Vagina (tissue), 2 donors: ENCODE measurements at regions not wholly inside any gene's neighbourhood (a gene's known extent, or its start where the extent isn't known, plus 50 kb on each side); places are given as distances from the start of the nearest gene placed in this dataset.
"Not testable (repeated sequence)": the region's sequence is repeated elsewhere in the genome, so short reads cannot be mapped to it uniquely, and the experiment has no call there.

Experiments
- DNase-seq, 2 donors: peaks; one replicate each; pipeline ENCODE4 v3.0.0-alpha.2; 2017; ENCODE audit errors: extremely low spot score in 2 of 2
- H3K27ac ChIP-seq: fragments of 200-600 bp; sonication (generic); one replicate; pipeline ENCODE4 v1.5.1; 2019
- H3K27me3 ChIP-seq: fragments of 200-600 bp; sonication (generic); one replicate; pipeline ENCODE4 v1.5.1; 2019
- H3K36me3 ChIP-seq, 2 donors: fragments of 200-600 bp; sonication (generic); one replicate each; pipeline ENCODE4 v1.5.1; 2017 to 2019
- H3K4me1 ChIP-seq: fragments of 200-600 bp; sonication (generic); one replicate; pipeline ENCODE4 v1.5.1; 2019
- H3K4me3 ChIP-seq, 2 donors: fragments of 200-600 bp; sonication (generic); 1 replicate in 1 of 2; 2 replicates in 1 of 2; pipeline ENCODE4 v1.5.1; 2016 to 2019
- H3K9me3 ChIP-seq: fragments of 200-600 bp; sonication (generic); one replicate; pipeline ENCODE4 v1.5.1; 2019
- CTCF ChIP-seq, 3 experiments: fragments of 450-650 bp in 2 of 3; fragments of 200-600 bp in 1 of 3; sonication (generic) in 1 of 3; IDR thresholded peaks; one replicate each; pipeline ENCODE4 v1.5.1; 2017 to 2019; ENCODE audit warnings: antibody characterized with exemption in 3 of 3, mild to moderate bottlenecking in 2 of 3, moderate library complexity in 2 of 3
- POLR2A ChIP-seq, 2 donors: fragments of 450-650 bp; IDR thresholded peaks; one replicate each; pipeline ENCODE4 v1.6.1; 2017; ENCODE audit warnings: antibody characterized with exemption in 2 of 2, mild to moderate bottlenecking in 2 of 2, moderate library complexity in 2 of 2
- POLR2AphosphoS5 ChIP-seq, 2 donors: sonication (generic); formaldehyde crosslinking; IDR thresholded peaks; one replicate each; pipeline ENCODE4 v1.9.0; 2017; ENCODE audit warnings: antibody characterized with exemption in 2 of 2, mild to moderate bottlenecking in 2 of 2, low read depth in 1 of 2; ENCODE audit not compliant: insufficient read depth in 1 of 2
- intact Hi-C: fragments of 100-400 bp; cut with DNase I; formaldehyde crosslinking; loops from one replicate; pipeline ENCODE4 v1.15.1; 2023

- H3K9me3 ChIP-seq = no peaks in the 10 kb centered on the region
- TF ChIP-seq POLR2AphosphoS5 (IDR thresholded peaks at IDR 0.05; ENCODE audit: insufficient read depth in 1 of 2, low read depth in 1 of 2) (no peak), POLR2A (IDR thresholded peaks at IDR 0.05) (no peak), CTCF (IDR thresholded peaks at IDR 0.05) (no peak)
- no peak overlapping the region for H3K4me3 ChIP-seq
- no peak overlapping the region for H3K27ac ChIP-seq
- DNase-seq = no peak
- no peaks in the 10 kb centered on the region for H3K27me3 ChIP-seq
- no peaks in the 10 kb centered on the region for H3K4me1 ChIP-seq
- intact Hi-C loops = no loop called here
- no peaks in the 10 kb centered on the region for H3K36me3 ChIP-seq
Measured at GRCh38 chr12:59304077-59304721, 291.6 kb upstream of the SLC16A7 start.

GRCh38 chr12:59298296-59298695 lies 297.5 kb upstream of the SLC16A7 start:
- Histone ChIP-seq H3K4me3 (no peak overlapping the region), H3K27ac (no peak overlapping the region), H3K4me1 (no peaks in the 10 kb centered on the region), H3K9me3 (no peaks in the 10 kb centered on the region), H3K27me3 (no peaks in the 10 kb centered on the region), H3K36me3 (no peaks in the 10 kb centered on the region)
- no peak for DNase-seq
- intact Hi-C loops = no loop called here
- TF ChIP-seq CTCF (IDR thresholded peaks at IDR 0.05) (no peak), POLR2A (IDR thresholded peaks at IDR 0.05) (no peak)

GRCh38 chr12:59294221-59294620 lies 301.6 kb upstream of the SLC16A7 start:
- Histone ChIP-seq H3K9me3 (no peaks in the 10 kb centered on the region), H3K27me3 (no peaks in the 10 kb centered on the region), H3K4me3 (no peak overlapping the region), H3K4me1 (no peaks in the 10 kb centered on the region), H3K27ac (no peak overlapping the region), H3K36me3 (no peaks in the 10 kb centered on the region)
- DNase-seq = no peak
- intact Hi-C loops = no loop called here
- no peak for TF ChIP-seq POLR2AphosphoS5 (IDR thresholded peaks at IDR 0.05; ENCODE audit: insufficient read depth in 1 of 2, low read depth in 1 of 2)

GRCh38 chr12:59282999-59283398 lies 312.8 kb upstream of the SLC16A7 start:
- H3K27me3 ChIP-seq = no peaks in the 10 kb centered on the region
- intact Hi-C loops = no loop called here
- no peaks in the 10 kb centered on the region for H3K4me1 ChIP-seq
- no peak for TF ChIP-seq POLR2A (IDR thresholded peaks at IDR 0.05)
- no peak for TF ChIP-seq POLR2AphosphoS5 (IDR thresholded peaks at IDR 0.05; ENCODE audit: insufficient read depth in 1 of 2, low read depth in 1 of 2)
- no peak for TF ChIP-seq CTCF (IDR thresholded peaks at IDR 0.05)
- H3K36me3 ChIP-seq = no peaks in the 10 kb centered on the region
- no peaks in the 10 kb centered on the region for H3K9me3 ChIP-seq
- no peak overlapping the region for H3K4me3 ChIP-seq
- no peak overlapping the region for H3K27ac ChIP-seq
- DNase-seq = no peak

GRCh38 chr12:59273561-59273960 lies 322.3 kb upstream of the SLC16A7 start:
- intact Hi-C loops, H3K36me3 ChIP-seq, H3K9me3 ChIP-seq, H3K27me3 ChIP-seq, H3K27ac ChIP-seq, H3K4me1 ChIP-seq, DNase-seq, H3K4me3 ChIP-seq: not testable (repeated sequence)

- H3K27ac ChIP-seq = no peak overlapping the region
- no peaks in the 10 kb centered on the region for H3K27me3 ChIP-seq
- no peak for DNase-seq
- intact Hi-C loops = no loop called here
- no peaks in the 10 kb centered on the region for H3K9me3 ChIP-seq
- TF ChIP-seq CTCF (IDR thresholded peaks at IDR 0.05) (no peak), POLR2A (IDR thresholded peaks at IDR 0.05) (no peak), POLR2AphosphoS5 (IDR thresholded peaks at IDR 0.05; ENCODE audit: insufficient read depth in 1 of 2, low read depth in 1 of 2) (no peak)
- H3K4me3 ChIP-seq = no peak overlapping the region
- no peaks in the 10 kb centered on the region for H3K4me1 ChIP-seq
- no peaks in the 10 kb centered on the region for H3K36me3 ChIP-seq
Measured at GRCh38 chr12:59268295-59268809, 327.5 kb upstream of the SLC16A7 start.
